WTC11 (cell line): ENCODE measurements at regions not wholly inside any gene's neighbourhood (a gene's known extent, or its start where the extent isn't known, plus 50 kb on each side); places are given as distances from the start of the nearest gene placed in this dataset.

ENCODE experiments used
- NFE2L1 ChIP-seq: sonication (generic); formaldehyde crosslinking; IDR thresholded peaks from 2 replicates; pipeline ENCODE4 v1.8.1; 2023; ENCODE audit warnings: missing genetic modification reagents
- NR3C1 ChIP-seq: sonication (generic); formaldehyde crosslinking; conservative IDR thresholded peaks from 2 replicates; pipeline ENCODE4 v1.8.1; 2023; ENCODE audit warnings: low read depth, mild to moderate bottlenecking, missing genetic modification reagents
- TF ChIP-seq, protein P1 (sequence below): fragments of 200-600 bp; IDR thresholded peaks from 2 replicates; pipeline ENCODE4 v1.8.0; 2022; ENCODE audit warnings: antibody characterized with exemption
- TF ChIP-seq, protein P2 (sequence below): fragments of 250-450 bp; sonication (Bioruptor Pico); IDR thresholded peaks from 2 replicates; pipeline ENCODE4 v2.1.2; 2022; ENCODE audit warnings: mild to moderate bottlenecking, moderate library complexity

DNA sequence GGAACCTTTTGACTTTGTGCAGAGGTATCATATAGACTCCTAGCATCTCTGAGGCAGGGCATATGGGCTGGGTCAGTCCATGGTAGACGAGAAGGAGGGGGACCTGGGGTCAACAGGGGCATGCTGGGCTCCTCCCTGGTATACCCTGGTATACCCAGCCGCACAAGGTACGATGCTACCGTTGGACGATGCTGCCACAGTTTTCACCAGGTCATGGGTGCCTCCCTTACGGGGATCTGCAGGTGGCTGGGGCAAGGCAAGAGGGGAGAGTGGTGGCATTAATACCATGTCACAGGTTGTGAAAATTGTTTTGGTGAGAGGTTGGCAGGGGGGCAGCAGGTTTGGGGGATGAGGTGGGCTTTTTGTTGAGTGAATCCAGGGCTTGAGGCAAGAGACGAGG, 149.8 kb downstream of the TSN start:
- no peak for TF ChIP-seq NFE2L1
- TF ChIP-seq, protein P1, sequence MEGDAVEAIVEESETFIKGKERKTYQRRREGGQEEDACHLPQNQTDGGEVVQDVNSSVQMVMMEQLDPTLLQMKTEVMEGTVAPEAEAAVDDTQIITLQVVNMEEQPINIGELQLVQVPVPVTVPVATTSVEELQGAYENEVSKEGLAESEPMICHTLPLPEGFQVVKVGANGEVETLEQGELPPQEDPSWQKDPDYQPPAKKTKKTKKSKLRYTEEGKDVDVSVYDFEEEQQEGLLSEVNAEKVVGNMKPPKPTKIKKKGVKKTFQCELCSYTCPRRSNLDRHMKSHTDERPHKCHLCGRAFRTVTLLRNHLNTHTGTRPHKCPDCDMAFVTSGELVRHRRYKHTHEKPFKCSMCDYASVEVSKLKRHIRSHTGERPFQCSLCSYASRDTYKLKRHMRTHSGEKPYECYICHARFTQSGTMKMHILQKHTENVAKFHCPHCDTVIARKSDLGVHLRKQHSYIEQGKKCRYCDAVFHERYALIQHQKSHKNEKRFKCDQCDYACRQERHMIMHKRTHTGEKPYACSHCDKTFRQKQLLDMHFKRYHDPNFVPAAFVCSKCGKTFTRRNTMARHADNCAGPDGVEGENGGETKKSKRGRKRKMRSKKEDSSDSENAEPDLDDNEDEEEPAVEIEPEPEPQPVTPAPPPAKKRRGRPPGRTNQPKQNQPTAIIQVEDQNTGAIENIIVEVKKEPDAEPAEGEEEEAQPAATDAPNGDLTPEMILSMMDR = no peak
- TF ChIP-seq NR3C1 (CRISPR knock-in tag) = no peak
- TF ChIP-seq, protein P2, sequence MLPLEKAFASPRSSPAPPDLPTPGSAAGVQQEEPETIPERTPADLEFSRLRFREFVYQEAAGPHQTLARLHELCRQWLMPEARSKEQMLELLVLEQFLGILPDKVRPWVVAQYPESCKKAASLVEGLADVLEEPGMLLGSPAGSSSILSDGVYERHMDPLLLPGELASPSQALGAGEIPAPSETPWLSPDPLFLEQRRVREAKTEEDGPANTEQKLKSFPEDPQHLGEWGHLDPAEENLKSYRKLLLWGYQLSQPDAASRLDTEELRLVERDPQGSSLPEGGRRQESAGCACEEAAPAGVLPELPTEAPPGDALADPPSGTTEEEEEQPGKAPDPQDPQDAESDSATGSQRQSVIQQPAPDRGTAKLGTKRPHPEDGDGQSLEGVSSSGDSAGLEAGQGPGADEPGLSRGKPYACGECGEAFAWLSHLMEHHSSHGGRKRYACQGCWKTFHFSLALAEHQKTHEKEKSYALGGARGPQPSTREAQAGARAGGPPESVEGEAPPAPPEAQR = no peak
